Islet of Langerhans (tissue), 1 donor: ENCODE measurements at regions not wholly inside any gene's neighbourhood (a gene's known extent, or its start where the extent isn't known, plus 50 kb on each side); places are given as distances from the start of the nearest gene placed in this dataset.
"Not testable (repeated sequence)": the region's sequence is repeated elsewhere in the genome, so short reads cannot be mapped to it uniquely, and the experiment has no call there.

Experiments
- FAIRE-seq: peaks from one replicate; lab custom pipeline; 2011; peaks lifted over from hg19 to GRCh38; lab: Jason Lieb, UNC

- FAIRE-seq = no peak
Observed at GRCh38 chr20:55158446-55158845, 683.1 kb downstream of the DOK5 start.

- FAIRE-seq = no peak
Observed at GRCh38 chr20:55155360-55155759, 680.0 kb downstream of the DOK5 start.

GRCh38 chr20:55153001-55153645, 677.7 kb downstream of the DOK5 start:
- no peak for FAIRE-seq

- FAIRE-seq = no peak
Observed at GRCh38 chr20:55151171-55151570, 675.8 kb downstream of the DOK5 start.

GRCh38 chr20:55143601-55144000, 668.2 kb downstream of the DOK5 start:
- FAIRE-seq = no peak

- FAIRE-seq = no peak
Observed at GRCh38 chr20:55142932-55143331, 667.5 kb downstream of the DOK5 start.

GRCh38 chr20:55140631-55141030, 665.2 kb downstream of the DOK5 start:
- no peak for FAIRE-seq

GRCh38 chr20:55139173-55139765, 663.9 kb downstream of the DOK5 start:
- no peak for FAIRE-seq

- FAIRE-seq = no peak
Observed at GRCh38 chr20:55135923-55136322, 660.5 kb downstream of the DOK5 start.

- FAIRE-seq = no peak
Observed at GRCh38 chr20:55132523-55132922, 657.1 kb downstream of the DOK5 start.

- FAIRE-seq = not testable (repeated sequence)
Observed at GRCh38 chr20:55117577-55117976, 642.2 kb downstream of the DOK5 start.

- no peak for FAIRE-seq
Observed at GRCh38 chr20:55116598-55116997, 641.2 kb downstream of the DOK5 start.

- no peak for FAIRE-seq
Observed at GRCh38 chr20:55103188-55103587, 627.8 kb downstream of the DOK5 start.

GRCh38 chr20:55099251-55099650, 623.9 kb downstream of the DOK5 start:
- no peak for FAIRE-seq

GRCh38 chr20:55097621-55098020, 622.2 kb downstream of the DOK5 start:
- no peak for FAIRE-seq

GRCh38 chr20:55095745-55096400, 620.5 kb downstream of the DOK5 start:
- FAIRE-seq = no peak

- FAIRE-seq = no peak
Observed at GRCh38 chr20:55094353-55094861, 619.0 kb downstream of the DOK5 start.

- FAIRE-seq = no peak
Observed at GRCh38 chr20:55090286-55090685, 614.9 kb downstream of the DOK5 start.

GRCh38 chr20:55086421-55086820, 611.0 kb downstream of the DOK5 start:
- no peak for FAIRE-seq

- no peak for FAIRE-seq
Observed at GRCh38 chr20:55079917-55080316, 604.5 kb downstream of the DOK5 start.

GRCh38 chr20:55074266-55074840, 599.0 kb downstream of the DOK5 start:
- FAIRE-seq = not testable (repeated sequence)

GRCh38 chr20:55070001-55070400, 594.6 kb downstream of the DOK5 start:
- FAIRE-seq = no peak

- no peak for FAIRE-seq
Observed at GRCh38 chr20:55067158-55067825, 591.9 kb downstream of the DOK5 start.
